GM12878 (cell line): ENCODE measurements at regions not wholly inside any gene's neighbourhood (a gene's known extent, or its start where the extent isn't known, plus 50 kb on each side); places are given as distances from the start of the nearest gene placed in this dataset.

Experiments used
- ATAC-seq: fragments of 200-7000 bp; cut with Tn5 transposase; 3 replicates; pipeline ENCODE4 v1.9.1; 2020; ENCODE audit warnings: mild to moderate bottlenecking, moderate library complexity
- BruUV-seq: library from RNA; stranded (reverse); fragments of 400-500 nt; replicated peaks from 2 replicates; lab custom pipeline; 2021; lab: Mats Ljungman, UMichigan
- CTCF ChIA-PET: fragments of 300-600 bp; sonication (Branson Sonifier 250); formaldehyde crosslinking; extraction: SDS; loops from one replicate; lab custom pipeline; 2021; ENCODE audit warnings: inconsistent platforms; lab: Yijun Ruan, JAX
- POLR2A ChIA-PET: fragments of 350-600 bp; formaldehyde crosslinking; extraction: SDS; loops from one replicate; lab custom pipeline; 2021; ENCODE audit warnings: inconsistent platforms; lab: Charles Lee
- RAD21 ChIA-PET: fragments of 300-600 bp; sonication (Branson Sonifier 250); formaldehyde crosslinking; loops from one replicate; lab custom pipeline; 2023; ENCODE audit warnings: antibody characterized with exemption; ENCODE audit not compliant: unreplicated experiment; lab: Charles Lee
- SMC1A ChIA-PET: fragments of 300-600 bp; sonication (Branson Sonifier 250); formaldehyde crosslinking; loops from one replicate; lab custom pipeline; 2023; ENCODE audit not compliant: unreplicated experiment, uncharacterized antibody; lab: Charles Lee
- DNase-seq: peaks from one replicate; pipeline ENCODE4 v3.0.0-alpha.2; 2011; ENCODE audit warnings: low read depth, low spot score
- FAIRE-seq: peaks from 3 replicates; lab custom pipeline; 2011; peaks lifted over from hg19 to GRCh38; lab: Jason Lieb, UNC
- H2AFZ ChIP-seq: 2 replicates; pipeline ENCODE4 v1.6.0; 2011; ENCODE audit warnings: low read depth, low read length, control low read depth; ENCODE audit not compliant: control insufficient read depth
- H3K27ac ChIP-seq: 2 replicates; pipeline ENCODE4 v1.5.1; 2011; ENCODE audit warnings: control low read depth; ENCODE audit not compliant: control insufficient read depth, insufficient read depth
- H3K27me3 ChIP-seq, 2 experiments: replicated peaks in 1 of 2; 2 replicates each; pipeline versions ENCODE4 v1.6.0 to v1.6.1; 2011; ENCODE audit warnings: low read length in 1 of 2; ENCODE audit not compliant: control insufficient read depth in 2 of 2, insufficient read depth in 2 of 2
- H3K36me3 ChIP-seq, 2 experiments: 2 replicates each; pipeline ENCODE4 v1.5.1; 2011; ENCODE audit warnings: low read length in 1 of 2; ENCODE audit not compliant: control insufficient read depth in 2 of 2, insufficient read depth in 2 of 2
- H3K4me1 ChIP-seq: 2 replicates; pipeline ENCODE4 v1.6.1; 2011; ENCODE audit warnings: mild to moderate bottlenecking, low read length, moderate library complexity, mixed read lengths; ENCODE audit not compliant: control insufficient read depth, insufficient read depth
- H3K4me2 ChIP-seq: 2 replicates; pipeline ENCODE4 v1.6.0; 2011; ENCODE audit warnings: control low read depth; ENCODE audit not compliant: control insufficient read depth, insufficient read depth
- H3K4me3 ChIP-seq: fragments of 200-600 bp; sonication (generic); 2 replicates; pipeline ENCODE4 v1.5.1; 2016
- H3K79me2 ChIP-seq: 2 replicates; pipeline ENCODE4 v1.6.0; 2011; ENCODE audit warnings: low read length; ENCODE audit not compliant: control insufficient read depth, insufficient read depth
- H3K9ac ChIP-seq: 2 replicates; pipeline ENCODE4 v1.8.0; 2011; ENCODE audit warnings: low read length, control low read depth, mixed read lengths; ENCODE audit not compliant: control insufficient read depth, insufficient read depth
- H3K9me3 ChIP-seq: replicated peaks from 3 replicates; pipeline ENCODE4 v1.5.1; 2011; ENCODE audit warnings: mild to moderate bottlenecking, low read length; ENCODE audit not compliant: control insufficient read depth, insufficient read depth
- H4K20me1 ChIP-seq: 2 replicates; pipeline ENCODE4 v1.6.0; 2011; ENCODE audit not compliant: control insufficient read depth, insufficient read depth
- ATF2 ChIP-seq: IDR thresholded peaks from 2 replicates; pipeline ENCODE4 v1.6.1; 2012; ENCODE audit warnings: low read length, inconsistent platforms
- BHLHE40 ChIP-seq, 2 experiments: fragments of 450-650 bp in 1 of 2; IDR thresholded peaks; 2 replicates each; pipeline ENCODE4 v1.6.1; 2011 to 2017; ENCODE audit warnings: low read depth in 2 of 2, borderline replicate concordance in 1 of 2, improper control_type of control experiment in 1 of 2, low read length in 1 of 2, mild to moderate bottlenecking in 1 of 2
- CHD1 ChIP-seq: IDR thresholded peaks from 2 replicates; pipeline ENCODE4 v1.6.1; 2012; ENCODE audit warnings: low read depth, low read length, improper control_type of control experiment
- DPF2 ChIP-seq: fragments of 450-650 bp; IDR thresholded peaks from 2 replicates; pipeline ENCODE4 v1.6.1; 2017; ENCODE audit warnings: mild to moderate bottlenecking
- IRF3 ChIP-seq: fragments of 450-650 bp; IDR thresholded peaks from 2 replicates; pipeline ENCODE4 v1.6.1; 2014; ENCODE audit warnings: mild to moderate bottlenecking
- NFIC ChIP-seq: IDR thresholded peaks from 2 replicates; pipeline ENCODE4 v1.6.1; 2012; ENCODE audit warnings: low read depth, mild to moderate bottlenecking, inconsistent platforms, low read length, moderate library complexity
- NR2C1 ChIP-seq: fragments of 450-650 bp; IDR thresholded peaks from 2 replicates; pipeline ENCODE4 v1.6.1; 2017; ENCODE audit warnings: antibody characterized with exemption, mild to moderate bottlenecking, moderate library complexity
- RCOR1 ChIP-seq: conservative IDR thresholded peaks from 2 replicates; pipeline ENCODE4 v1.6.1; 2012; ENCODE audit warnings: low read depth, low read length, improper control_type of control experiment
- SIX5 ChIP-seq: IDR thresholded peaks from 2 replicates; pipeline ENCODE4 v1.6.1; 2011; ENCODE audit warnings: mild to moderate bottlenecking, low read depth, low read length, moderate library complexity; ENCODE audit not compliant: severe bottlenecking
- WGBS: methylation state at CpG from one replicate; pipeline ENCODE4 v1.1.6; 2016; ENCODE audit warnings: low lambda C conversion rate; ENCODE audit not compliant: insufficient replicate concordance, insufficient coverage; ENCODE audit errors: missing lambda C conversion rate; 5-methylcytosine and 5-hydroxymethylcytosine counted together
- in situ Hi-C: fragments of 300-500 bp; cut with MboI; formaldehyde crosslinking; loops from 9 replicates; pipeline ENCODE4 v1.14.3; 2018; ENCODE audit warnings: mixed read lengths
- intact Hi-C: fragments of 100-400 bp; cut with micrococcal nuclease; formaldehyde crosslinking; loops from one replicate; pipeline ENCODE4 v1.14.2; 2022; ENCODE audit not compliant: unreplicated experiment

GRCh38 chr14:71296184-71296583 is 388.9 kb downstream of the PCNX1 start:
- ChIA-PET POLR2A (interaction anchor here (1.2 kb wide), 1 partner anchor 26 kb away, joined by 4 read pairs; no protein-coding TSS in a partner anchor), SMC1A (interaction anchor here (1.0 kb wide), 1 partner anchor 26 kb away, joined by 6 read pairs; no protein-coding TSS in a partner anchor), CTCF (no interaction called here), RAD21 (interaction anchor here (0.9 kb wide), 1 partner anchor 60 kb away, joined by 3 read pairs; no protein-coding TSS in a partner anchor)
- H3K4me2 ChIP-seq, result no peak overlapping the region
- H3K27ac ChIP-seq, result no peak overlapping the region
- H3K36me3 ChIP-seq, result no peaks in the 10 kb centered on the region
- no peaks in the 10 kb centered on the region for H3K27me3 ChIP-seq
- H3K9ac ChIP-seq, result no peak overlapping the region
- ATAC-seq (peak; percentile 62), FAIRE-seq (no peak), DNase-seq (no peak)
- intact Hi-C loops, result no loop called here
- H3K4me1 ChIP-seq, result peaks cover 4% of the 10 kb centered on the region
- no peak overlapping the region for H3K4me3 ChIP-seq
- no peaks in the 10 kb centered on the region for H3K79me2 ChIP-seq
- in situ Hi-C loops, result no loop called here
- H3K9me3 ChIP-seq, result no peaks in the 10 kb centered on the region; the same call in 2 of the 3 replicates
- no peak overlapping the region for H2AFZ ChIP-seq
- no peak for TF ChIP-seq CHD1
- peak in 1 of 2 experiments; percentile 30; a peak in 1 of 4 replicates for TF ChIP-seq BHLHE40 (IDR thresholded peaks at IDR 0.05; ENCODE audit: borderline replicate concordance in 1 of 2, low read depth in 2 of 2, low read length in 1 of 2)
- no TSS peak for BruUV-seq
- no peaks in the 10 kb centered on the region for H4K20me1 ChIP-seq

GRCh38 chr14:71300566-71301330 is 393.5 kb downstream of the PCNX1 start:
- WGBS, result 32% methylated on average over 5 of the region's 5 CpGs
- no peaks in the 10 kb centered on the region for H3K79me2 ChIP-seq
- POLR2A ChIA-PET, result interaction anchor here (0.6 kb wide), 1 partner anchor 87 kb away, joined by 6 read pairs; no protein-coding TSS in a partner anchor
- CTCF ChIA-PET, result interaction anchor here (1.2 kb wide), 1 partner anchor 162 kb away, joined by 3 read pairs; no protein-coding TSS in a partner anchor
- intact Hi-C loops, result no loop called here
- no peak overlapping the region for H3K4me3 ChIP-seq
- H3K27ac ChIP-seq, result no peak overlapping the region
- H4K20me1 ChIP-seq, result no peaks in the 10 kb centered on the region
- RAD21 ChIA-PET, result no interaction called here
- H3K4me2 ChIP-seq, result no peak overlapping the region
- H3K36me3 ChIP-seq, result no peaks in the 10 kb centered on the region
- TF ChIP-seq NFIC, result no peak
- peak in 1 of 2 experiments; percentile 42; a peak in 1 of 4 replicates for TF ChIP-seq BHLHE40 (IDR thresholded peaks at IDR 0.05; ENCODE audit: borderline replicate concordance in 1 of 2, low read depth in 2 of 2, low read length in 1 of 2)
- no peak for TF ChIP-seq SIX5
- no peak for TF ChIP-seq RCOR1
- TF ChIP-seq NR2C1, result no peak
- no peak for TF ChIP-seq ATF2
- no peak for TF ChIP-seq IRF3
- no peak for TF ChIP-seq DPF2
- no peak for DNase-seq
- SMC1A ChIA-PET, result interaction anchor here (0.6 to 1.1 kb wide), 3 partner anchors 234 to 350 kb away, joined by 3 to 4 read pairs (median 4); no protein-coding TSS in a partner anchor
- in situ Hi-C loops, result no loop called here
- H3K9ac ChIP-seq, result no peak overlapping the region
- ATAC-seq, result no peak
- BruUV-seq, result no TSS peak
- H2AFZ ChIP-seq, result no peak overlapping the region
- H3K27me3 ChIP-seq, result no peaks in the 10 kb centered on the region
- peaks cover 10% of the 10 kb centered on the region; the same call in 2 of the 3 replicates for H3K9me3 ChIP-seq
- no peaks in the 10 kb centered on the region for H3K4me1 ChIP-seq
- FAIRE-seq, result no peak
